HEK293T (cell line): ENCODE measurements at regions not wholly inside any gene's neighbourhood (a gene's known extent, or its start where the extent isn't known, plus 50 kb on each side); places are given as distances from the start of the nearest gene placed in this dataset.
"Not testable (repeated sequence)": the region's sequence is repeated elsewhere in the genome, so short reads cannot be mapped to it uniquely, and the experiment has no call there.

Source experiments
- ELF4 ChIP-seq: fragments of 450-650 bp; IDR thresholded peaks from 2 replicates; pipeline ENCODE4 v1.6.1; 2017; ENCODE audit warnings: antibody characterized with exemption
- FOXM1 ChIP-seq: fragments of 450-650 bp; IDR thresholded peaks from 2 replicates; pipeline ENCODE4 v1.6.1; 2017; ENCODE audit warnings: mild to moderate bottlenecking, borderline replicate concordance
- SUZ12 ChIP-seq: fragments of 450-650 bp; IDR thresholded peaks from 2 replicates; pipeline ENCODE4 v1.6.1; 2016; ENCODE audit warnings: mild to moderate bottlenecking
- TARDBP ChIP-seq: fragments of 450-650 bp; IDR thresholded peaks from 2 replicates; pipeline ENCODE4 v1.6.1; 2016
- ZNF384 ChIP-seq: fragments of 450-650 bp; IDR thresholded peaks from 2 replicates; pipeline ENCODE4 v1.6.1; 2016

DNA sequence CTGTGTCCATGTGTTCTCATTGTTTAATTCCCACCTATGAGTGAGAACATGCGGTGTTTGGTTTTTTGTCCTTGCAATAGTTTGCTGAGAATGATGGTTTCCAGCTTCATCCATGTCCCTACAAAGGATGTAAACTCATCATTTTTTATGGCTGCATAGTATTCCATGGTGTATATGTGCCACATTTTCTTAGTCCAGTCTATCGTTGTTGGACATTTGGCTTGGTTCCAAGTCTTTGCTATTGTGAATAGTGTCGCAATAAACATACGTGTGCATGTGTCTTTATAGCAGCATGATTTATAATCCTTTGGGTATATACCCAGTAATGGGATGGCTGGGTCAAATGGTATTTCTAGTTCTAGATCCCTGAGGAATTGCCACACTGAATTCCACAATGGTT is 114.2 kb upstream of the ZNF195 start:
- not testable (repeated sequence) for TF ChIP-seq FOXM1, SUZ12, TARDBP, ZNF384, ELF4
